HG02852 (cell line): ENCODE measurements at regions not wholly inside any gene's neighbourhood (a gene's known extent, or its start where the extent isn't known, plus 50 kb on each side); places are given as distances from the start of the nearest gene placed in this dataset.

Source experiments
- ATAC-seq: cut with Tn5 transposase; IDR thresholded peaks from one replicate; pipeline ENCODE4 v1.9.1; 2021; ENCODE audit warnings: mild to moderate bottlenecking, moderate library complexity; ENCODE audit not compliant: unreplicated experiment

DNA sequence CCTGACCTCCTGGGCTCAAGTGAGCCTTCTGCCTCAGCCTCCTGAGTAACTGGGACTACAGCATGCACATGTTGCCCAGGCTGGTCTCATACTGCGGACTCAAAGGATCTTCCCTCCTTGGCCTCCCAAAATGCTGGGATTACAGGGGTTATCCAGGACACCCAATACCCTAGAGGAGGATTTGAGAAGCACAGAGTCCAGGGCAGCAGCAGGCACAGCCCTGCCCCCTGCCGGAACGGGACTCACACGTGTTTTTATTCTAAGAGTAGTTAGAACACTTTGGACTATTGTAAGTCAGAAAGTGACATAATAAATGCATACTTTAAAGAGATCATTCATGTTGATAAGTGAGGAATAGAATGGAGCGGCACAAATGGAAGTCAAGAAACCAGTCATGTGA lies 80.2 kb downstream of the C6orf118 start:
- ATAC-seq, result no peak

DNA sequence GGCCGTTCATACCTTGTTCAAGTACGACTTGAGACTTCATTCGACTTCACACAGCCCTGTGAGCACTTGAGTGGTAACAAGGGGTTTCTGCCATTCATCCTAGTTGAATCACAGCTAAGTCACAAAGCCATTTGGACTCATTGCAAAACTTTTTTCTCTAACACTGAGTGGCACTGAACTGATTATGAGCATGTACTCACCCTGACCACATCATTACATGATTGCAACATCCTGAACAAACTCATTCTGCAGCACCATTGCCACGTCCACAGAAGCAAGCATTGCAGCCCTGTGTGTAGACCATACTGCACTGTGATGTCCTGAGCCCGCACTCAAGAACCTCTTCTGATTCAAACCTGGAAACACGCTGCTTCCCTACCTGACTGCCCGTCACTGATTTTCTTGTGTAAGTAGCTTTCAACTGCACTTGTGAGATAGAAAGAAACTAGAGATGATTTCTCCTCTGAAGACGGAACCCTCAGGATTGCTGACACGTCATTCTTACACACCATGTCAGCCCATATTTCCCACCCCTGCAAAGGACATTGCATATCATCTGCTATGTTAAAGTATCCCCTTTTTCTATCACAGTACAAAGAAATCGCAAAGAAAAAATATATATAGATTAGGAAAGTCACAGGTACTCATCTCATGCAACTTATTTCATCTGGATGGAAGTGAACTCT lies 81.6 kb downstream of the C6orf118 start:
- no peak for ATAC-seq

DNA sequence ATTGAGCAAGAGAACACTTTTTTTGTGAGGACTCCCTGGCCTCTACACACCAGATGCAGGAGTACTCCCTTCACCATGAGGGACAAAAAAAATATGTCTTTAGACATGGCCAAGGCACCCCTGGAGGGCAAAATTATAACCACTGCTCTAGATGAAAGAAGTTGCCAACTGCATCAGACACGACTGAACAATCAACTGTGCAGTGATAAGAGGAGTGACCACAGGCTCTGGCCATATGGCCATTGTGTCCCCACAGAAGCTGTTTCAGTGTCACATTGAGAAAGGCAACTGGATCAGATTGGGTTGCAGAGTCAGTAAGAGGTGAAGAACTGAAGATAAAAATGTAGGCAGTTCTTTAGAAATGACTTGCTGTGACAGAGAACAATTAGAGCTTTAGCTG lies 85.7 kb downstream of the C6orf118 start:
- ATAC-seq, result no peak

DNA sequence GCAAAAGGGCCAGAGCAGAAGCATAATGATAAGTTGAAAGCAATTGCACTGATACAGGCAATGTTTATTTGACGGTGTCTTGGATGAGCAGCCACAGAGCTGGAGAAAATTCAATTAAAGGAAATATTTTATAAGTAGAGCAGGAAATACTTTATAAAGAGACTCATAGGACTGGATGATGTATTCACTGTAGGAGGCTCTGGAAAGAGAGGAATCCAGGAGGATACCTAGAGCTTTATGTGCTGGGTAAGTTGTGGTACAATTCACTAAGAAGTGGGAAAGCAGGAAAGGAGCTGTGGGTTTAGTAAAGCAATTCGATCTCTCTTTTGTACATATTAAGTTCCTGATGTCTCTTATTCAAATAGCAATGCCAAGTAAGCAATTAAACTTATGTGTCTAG lies 86.3 kb downstream of the C6orf118 start:
- no peak for ATAC-seq

DNA sequence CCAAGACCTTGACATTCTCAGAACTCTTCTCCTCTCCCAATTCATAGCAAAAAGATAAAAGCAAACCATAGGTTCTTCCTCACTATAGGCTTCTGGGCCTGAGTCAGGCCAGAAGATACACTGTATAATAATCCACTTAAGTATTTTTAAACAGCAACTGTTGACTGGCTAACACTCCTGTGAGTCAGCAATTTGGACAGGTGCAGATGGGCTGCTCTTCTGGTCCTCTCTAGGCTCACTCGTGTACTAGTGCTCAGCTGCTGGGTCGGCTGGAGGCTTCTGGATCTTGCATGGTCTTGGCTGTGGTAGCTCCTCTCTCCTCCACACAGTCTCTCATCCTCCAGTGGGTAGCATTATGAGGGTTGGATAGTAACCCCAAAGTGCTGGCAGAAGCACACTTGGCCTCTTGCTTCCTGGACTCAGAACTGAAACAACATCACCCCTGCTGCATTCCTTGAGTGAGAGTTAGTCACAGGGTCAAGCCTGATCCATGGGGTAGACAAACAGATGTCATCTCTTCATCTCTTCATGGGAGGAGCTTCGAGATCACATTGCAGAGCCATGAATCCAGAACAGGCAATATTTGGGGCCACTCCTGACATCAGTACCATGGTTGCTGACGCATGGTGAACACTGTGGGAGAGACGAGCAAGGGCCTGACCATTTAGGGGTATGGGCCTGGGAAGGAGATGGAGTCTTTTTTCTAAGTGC lies 86.9 kb downstream of the C6orf118 start:
- ATAC-seq, result no peak

GRCh38 chr6:165220045-165220444 lies 89.4 kb downstream of the C6orf118 start:
- no peak for ATAC-seq

DNA sequence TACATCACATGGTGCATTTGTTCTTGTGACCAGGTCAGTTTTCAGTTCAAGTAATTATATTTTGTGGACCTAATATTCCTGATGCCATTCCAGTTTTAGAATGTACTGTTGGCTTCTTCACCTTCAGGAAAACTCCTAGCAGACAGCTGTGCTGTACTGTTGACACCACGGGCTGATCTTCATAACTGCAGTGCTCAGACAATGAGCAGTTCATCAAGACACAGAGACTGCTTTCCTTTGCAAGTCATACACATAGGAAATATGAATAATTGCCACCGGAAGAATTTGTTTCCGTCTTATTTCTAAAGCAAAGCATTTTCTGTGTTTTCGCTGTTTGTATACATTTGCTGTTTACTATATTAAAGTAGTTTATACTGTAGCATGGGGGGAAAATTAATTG lies 89.8 kb downstream of the C6orf118 start:
- ATAC-seq, result no peak

- ATAC-seq, result no peak
Observed at GRCh38 chr6:165218829-165219228, 90.6 kb downstream of the C6orf118 start.

- ATAC-seq, result no peak
Observed at GRCh38 chr6:165206798-165207197, 102.6 kb downstream of the C6orf118 start.

- no peak for ATAC-seq
Observed at GRCh38 chr6:165205632-165206031, 103.8 kb downstream of the C6orf118 start.

DNA sequence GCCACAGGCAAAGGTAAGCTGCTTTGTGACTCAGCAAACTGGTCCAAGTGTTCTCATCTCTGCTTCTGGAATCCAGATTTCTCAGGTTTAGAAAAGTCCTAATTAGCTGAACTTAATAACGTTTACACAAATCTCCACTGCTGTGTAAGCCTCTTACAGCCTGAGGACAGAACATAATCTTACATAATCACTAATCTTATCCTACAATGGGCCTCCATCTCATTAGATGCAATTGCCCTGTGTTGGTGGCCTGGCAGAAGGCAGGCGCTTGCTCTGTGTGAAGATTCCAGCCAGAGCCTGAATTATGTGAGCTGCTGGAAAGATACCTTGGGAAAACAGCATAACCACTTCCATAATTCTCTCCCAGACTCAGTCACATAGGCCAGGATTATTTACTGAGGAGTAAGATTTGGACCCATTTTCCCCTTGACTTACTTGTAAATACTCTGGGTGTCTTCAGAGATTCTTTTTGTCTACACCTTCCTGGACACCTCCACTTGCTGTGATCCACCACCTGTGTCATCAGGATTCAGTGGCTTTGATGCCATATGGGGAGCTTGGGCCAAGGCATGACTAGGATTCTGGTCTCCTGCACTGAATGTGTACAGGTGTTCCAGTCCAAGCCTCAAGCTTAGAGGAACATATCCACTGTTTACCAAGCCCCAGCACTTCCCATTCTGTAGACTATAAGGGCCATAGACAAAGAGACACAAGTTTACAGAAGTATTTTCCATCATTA lies 104.4 kb downstream of the C6orf118 start:
- ATAC-seq, result no peak

- ATAC-seq, result no peak
Observed at GRCh38 chr6:165200178-165200577, 109.2 kb downstream of the C6orf118 start.

DNA sequence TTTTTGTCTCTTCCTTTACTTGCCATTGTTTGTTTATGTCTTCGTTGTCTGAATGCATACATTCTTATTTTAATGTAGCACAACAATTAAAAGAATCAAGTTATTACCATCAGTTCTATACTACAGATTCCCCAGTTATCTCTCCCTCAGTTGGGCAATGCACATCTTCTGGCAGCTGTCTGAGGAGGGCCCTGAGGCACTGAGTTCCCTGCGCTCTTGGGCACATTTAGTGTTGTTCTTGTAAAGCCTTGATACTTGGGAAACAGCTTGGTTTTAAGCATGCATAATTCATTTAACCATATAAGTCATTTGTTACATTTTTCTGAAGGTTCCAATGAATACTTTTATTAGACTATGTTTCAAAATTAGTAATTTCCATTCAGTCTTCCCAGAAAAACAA lies 117.9 kb downstream of the C6orf118 start:
- no peak for ATAC-seq

GRCh38 chr6:165186441-165187205 lies 122.8 kb downstream of the C6orf118 start:
- ATAC-seq, result no peak

- no peak for ATAC-seq
Observed at GRCh38 chr6:165186041-165186440, 123.4 kb downstream of the C6orf118 start.

DNA sequence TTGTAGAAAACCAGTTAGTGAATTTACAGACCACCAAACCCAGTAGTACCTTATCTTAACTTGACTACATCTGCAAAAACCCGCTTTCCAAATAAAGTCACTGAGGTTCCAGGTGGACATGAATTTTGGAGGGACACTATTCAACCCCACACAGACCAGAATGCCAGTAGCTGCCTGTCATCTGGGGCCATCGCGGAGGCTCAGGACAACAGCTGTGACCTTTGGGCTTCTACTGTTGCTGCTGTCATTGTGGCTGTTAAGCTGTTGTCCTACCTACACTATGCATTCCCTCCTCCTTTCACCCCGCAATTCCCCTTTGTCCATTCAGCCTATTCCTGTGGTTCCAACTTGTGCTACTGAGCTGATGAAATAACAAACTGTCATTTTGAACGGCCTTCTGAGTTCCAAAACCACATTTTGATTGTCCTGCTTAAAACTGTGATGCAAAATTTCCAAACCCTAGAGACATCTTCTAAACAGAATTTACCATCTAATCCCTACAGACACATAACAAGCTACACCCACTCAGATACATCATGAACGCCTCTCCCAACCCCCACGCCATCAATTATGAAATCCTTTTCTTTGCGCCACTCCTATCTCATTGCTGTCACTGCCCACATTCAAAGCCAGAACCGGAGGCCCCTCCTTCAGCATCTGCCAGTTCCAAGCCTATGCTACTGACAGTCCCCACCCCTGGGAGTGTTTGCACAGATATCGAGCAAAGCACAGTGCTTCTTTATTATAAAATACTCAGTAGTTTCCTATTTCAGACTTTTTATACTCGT lies 125.0 kb downstream of the C6orf118 start:
- no peak for ATAC-seq

- no peak for ATAC-seq
Observed at GRCh38 chr6:165183496-165184140, 125.8 kb downstream of the C6orf118 start.

GRCh38 chr6:165183071-165183470 lies 126.3 kb downstream of the C6orf118 start:
- no peak for ATAC-seq

- no peak for ATAC-seq
Observed at GRCh38 chr6:165181951-165182414, 127.4 kb downstream of the C6orf118 start.

GRCh38 chr6:165178056-165178455 lies 131.3 kb downstream of the C6orf118 start:
- ATAC-seq, result no peak
